NCI-H1436 (cell line): ENCODE measurements at regions not wholly inside any gene's neighbourhood (a gene's known extent, or its start where the extent isn't known, plus 50 kb on each side); places are given as distances from the start of the nearest gene placed in this dataset.

Experiments
- DNase-seq: peaks from one replicate; lab custom pipeline; 2025; lab: John Stamatoyannopoulos, UW

GRCh38 chr18:53644799-53645471 lies 579.5 kb downstream of the MBD2 start:
- no peak for DNase-seq

GRCh38 chr18:53639687-53640086 lies 584.8 kb downstream of the MBD2 start:
- no peak for DNase-seq

DNA sequence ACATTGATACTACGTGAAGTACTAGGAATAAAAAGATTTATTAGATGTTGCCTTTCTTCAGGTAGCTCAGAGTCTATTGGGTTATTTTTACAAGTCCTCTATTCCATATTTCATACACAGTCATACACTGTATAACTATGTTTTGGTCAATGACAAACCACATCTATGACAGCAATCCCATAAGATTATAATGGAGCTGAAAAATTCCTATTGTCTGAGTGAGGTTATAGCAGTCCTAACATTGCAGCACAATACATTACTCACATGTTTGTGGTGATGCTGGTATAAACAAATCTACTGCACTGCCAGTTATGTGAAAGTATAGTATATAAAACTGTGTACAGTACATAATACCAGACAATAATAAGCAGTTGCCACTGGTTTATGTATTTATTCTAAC lies 595.1 kb downstream of the MBD2 start:
- DNase-seq = no peak

- no peak for DNase-seq
Measured at GRCh38 chr18:53625997-53626599, 598.4 kb downstream of the MBD2 start.

- DNase-seq = no peak
Measured at GRCh38 chr18:53610957-53611356, 613.5 kb downstream of the MBD2 start.

- no peak for DNase-seq
Measured at GRCh38 chr18:53606792-53607191, 617.7 kb downstream of the MBD2 start.

DNA sequence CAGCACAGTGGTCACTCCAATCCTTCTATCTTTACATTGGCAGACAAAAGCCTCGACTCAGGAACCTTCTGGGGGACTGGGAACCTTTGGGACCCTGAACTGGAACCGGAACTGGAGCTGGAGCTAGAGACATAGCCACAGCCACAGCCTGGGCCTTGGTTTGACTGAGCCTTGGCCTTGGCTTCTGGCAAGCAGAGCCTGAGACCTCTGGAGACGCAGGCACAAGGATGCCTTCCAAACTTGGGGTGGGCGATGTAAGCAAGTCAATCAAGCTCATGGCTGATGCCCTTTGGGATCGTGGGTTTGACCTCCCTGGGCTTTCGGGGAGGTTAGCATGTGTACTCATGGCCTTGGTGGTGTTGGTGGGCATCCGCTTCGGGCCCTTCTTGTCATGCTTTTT lies 619.3 kb downstream of the MBD2 start:
- DNase-seq = no peak

- DNase-seq = no peak
Measured at GRCh38 chr18:53603276-53603675, 621.2 kb downstream of the MBD2 start.

GRCh38 chr18:53601344-53601743 lies 623.1 kb downstream of the MBD2 start:
- no peak for DNase-seq

- DNase-seq = no peak
Measured at GRCh38 chr18:53586923-53587322, 637.5 kb downstream of the MBD2 start.
